ENCODE measurements at regions not wholly inside any gene's neighbourhood (a gene's known extent, or its start where the extent isn't known, plus 50 kb on each side); places are given as distances from the start of the nearest gene placed in this dataset.

DNA sequence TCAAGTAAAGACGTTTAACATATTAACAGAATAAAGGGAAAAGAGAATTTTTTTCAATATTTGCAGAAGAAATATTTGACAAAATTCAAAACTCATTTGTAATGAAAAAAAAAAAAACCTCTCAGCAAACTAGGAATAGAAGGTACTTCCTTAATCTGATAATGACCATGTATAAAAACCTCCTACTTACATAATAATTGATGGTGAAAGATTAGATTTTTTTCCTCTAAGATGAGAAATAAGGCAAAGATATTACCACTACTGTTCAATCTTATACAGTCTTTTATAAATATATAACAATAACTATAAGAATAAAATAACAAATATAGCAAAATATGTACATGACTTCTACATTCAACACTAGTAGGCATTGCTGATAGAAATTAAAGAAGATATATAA, 424.6 kb upstream of the KLF4 start:
- TF ChIP-seq, protein P1, sequence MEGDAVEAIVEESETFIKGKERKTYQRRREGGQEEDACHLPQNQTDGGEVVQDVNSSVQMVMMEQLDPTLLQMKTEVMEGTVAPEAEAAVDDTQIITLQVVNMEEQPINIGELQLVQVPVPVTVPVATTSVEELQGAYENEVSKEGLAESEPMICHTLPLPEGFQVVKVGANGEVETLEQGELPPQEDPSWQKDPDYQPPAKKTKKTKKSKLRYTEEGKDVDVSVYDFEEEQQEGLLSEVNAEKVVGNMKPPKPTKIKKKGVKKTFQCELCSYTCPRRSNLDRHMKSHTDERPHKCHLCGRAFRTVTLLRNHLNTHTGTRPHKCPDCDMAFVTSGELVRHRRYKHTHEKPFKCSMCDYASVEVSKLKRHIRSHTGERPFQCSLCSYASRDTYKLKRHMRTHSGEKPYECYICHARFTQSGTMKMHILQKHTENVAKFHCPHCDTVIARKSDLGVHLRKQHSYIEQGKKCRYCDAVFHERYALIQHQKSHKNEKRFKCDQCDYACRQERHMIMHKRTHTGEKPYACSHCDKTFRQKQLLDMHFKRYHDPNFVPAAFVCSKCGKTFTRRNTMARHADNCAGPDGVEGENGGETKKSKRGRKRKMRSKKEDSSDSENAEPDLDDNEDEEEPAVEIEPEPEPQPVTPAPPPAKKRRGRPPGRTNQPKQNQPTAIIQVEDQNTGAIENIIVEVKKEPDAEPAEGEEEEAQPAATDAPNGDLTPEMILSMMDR (conservative IDR thresholded peaks at IDR 0.05) = no peak

DNA sequence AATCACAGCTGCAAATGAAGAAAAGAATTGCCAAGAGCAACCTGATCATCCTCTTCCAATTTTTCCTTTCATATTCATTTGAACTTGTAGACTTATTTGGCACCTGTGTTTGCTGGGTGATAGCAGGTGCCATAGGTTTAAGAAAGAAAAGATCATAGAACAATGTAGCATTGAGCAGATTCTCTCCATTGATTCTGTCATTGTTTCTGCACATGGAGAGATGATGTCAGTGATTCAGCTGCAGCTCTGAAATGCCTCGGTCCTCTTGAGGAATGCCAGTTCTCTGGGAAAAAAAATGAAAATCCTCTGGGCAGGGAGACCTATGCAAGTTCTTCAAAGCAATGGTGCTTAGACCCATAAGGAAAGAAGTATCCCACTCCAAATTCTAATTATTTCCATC, 418.1 kb upstream of the KLF4 start:
- TF ChIP-seq, protein P1 (conservative IDR thresholded peaks at IDR 0.05) = no peak
- no peak overlapping the region for H3K27ac ChIP-seq

More for the DNA sequence above, 424.6 kb upstream of the KLF4 start:
- no peak overlapping the region for H3K27ac ChIP-seq

DNA sequence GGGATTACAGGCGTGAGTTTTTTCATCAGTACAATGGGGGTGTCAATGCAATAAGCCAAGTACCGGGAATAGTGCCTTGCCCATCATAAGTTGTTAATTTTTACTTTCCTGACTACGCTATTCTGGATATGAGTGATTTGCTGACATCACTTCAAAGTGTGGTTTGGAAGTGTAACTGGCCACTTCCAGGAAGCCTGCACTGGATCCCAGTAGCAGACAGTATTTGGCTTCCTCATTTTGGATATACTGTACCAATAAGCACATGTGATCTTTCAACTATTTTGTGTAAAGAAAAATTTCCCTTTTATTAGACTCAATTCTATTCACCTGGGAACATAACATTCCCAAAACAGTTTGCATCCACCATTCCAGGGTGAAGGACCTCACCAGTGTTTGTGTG, 417.7 kb upstream of the KLF4 start:
- no peak overlapping the region for H3K27ac ChIP-seq
- TF ChIP-seq, protein P1 (conservative IDR thresholded peaks at IDR 0.05) = no peak

DNA sequence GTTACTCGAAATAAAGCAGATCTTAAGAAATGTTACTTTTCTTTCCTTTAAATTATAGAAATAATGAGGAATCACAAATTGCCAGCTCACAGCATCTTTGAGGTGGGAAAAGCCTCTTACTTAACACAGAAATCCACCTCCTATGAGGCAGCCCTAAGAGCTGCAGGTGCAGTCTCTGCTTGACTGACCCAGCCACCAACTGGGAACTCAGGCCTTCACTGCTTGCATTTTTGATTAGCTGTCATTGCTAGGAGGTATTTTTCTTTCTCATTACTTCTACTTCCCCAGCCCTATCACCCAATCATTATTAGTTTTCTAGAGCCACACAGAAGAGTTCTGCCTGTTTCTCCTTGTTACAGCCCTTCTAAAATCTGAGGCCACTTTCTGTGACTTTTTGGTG, 416.5 kb upstream of the KLF4 start:
- H3K27ac ChIP-seq = no peak overlapping the region
- TF ChIP-seq, protein P1 (conservative IDR thresholded peaks at IDR 0.05) = no peak

DNA sequence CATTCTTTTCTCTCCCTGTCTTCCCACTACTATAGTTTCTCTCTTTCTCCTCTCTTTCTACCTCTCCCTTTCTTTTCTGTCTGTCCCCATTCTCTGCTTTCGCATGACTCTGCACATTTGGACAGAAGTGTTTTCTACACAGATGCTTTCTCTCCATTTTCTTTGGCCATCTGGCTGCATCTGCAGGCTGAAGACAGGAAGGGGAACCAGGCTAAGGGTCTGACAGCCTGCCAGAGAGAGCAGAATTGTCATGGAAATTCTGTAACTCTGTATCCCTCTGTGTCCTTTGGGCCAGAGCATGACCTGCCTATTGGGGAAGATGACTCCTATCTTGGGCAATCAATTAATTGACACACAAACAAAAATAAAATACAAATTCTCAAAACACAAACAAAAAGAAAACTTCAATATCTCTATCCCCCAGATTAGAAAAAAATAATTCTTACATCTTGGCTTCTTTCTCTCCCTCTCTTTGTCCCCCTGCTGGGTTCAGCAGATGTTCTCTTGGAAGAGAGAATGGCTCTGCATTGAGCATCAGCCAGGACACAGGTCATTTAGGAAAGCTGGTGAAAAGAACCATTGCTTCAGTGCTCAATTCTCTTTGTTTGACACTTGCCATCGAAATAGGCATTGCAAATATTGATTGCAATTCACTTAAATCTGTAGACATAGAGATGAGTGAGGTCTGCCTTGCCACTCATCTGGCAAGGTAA, 415.9 kb upstream of the KLF4 start:
- TF ChIP-seq, protein P1 (conservative IDR thresholded peaks at IDR 0.05) = no peak
- H3K27ac ChIP-seq = no peak overlapping the region

DNA sequence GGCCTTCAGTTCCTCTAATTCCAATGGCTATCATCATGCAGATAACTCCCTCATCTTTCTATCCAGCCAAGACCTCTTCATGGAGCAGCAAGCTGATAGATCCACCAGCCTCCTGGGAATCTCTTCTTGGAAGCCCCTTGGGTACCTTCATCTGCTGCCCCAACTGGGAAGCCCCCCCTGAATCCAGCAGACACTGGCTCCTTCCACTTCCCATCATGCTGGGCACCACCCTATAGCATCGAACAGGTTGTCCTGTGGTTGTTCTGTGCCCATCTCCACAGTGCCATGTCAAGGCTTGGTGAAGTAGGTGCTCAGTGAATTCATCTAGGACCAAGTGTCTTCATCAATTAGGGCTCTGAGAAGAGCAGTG, 410.4 kb upstream of the KLF4 start:
- no peak overlapping the region for H3K27ac ChIP-seq
- TF ChIP-seq, protein P1 (conservative IDR thresholded peaks at IDR 0.05) = no peak

DNA sequence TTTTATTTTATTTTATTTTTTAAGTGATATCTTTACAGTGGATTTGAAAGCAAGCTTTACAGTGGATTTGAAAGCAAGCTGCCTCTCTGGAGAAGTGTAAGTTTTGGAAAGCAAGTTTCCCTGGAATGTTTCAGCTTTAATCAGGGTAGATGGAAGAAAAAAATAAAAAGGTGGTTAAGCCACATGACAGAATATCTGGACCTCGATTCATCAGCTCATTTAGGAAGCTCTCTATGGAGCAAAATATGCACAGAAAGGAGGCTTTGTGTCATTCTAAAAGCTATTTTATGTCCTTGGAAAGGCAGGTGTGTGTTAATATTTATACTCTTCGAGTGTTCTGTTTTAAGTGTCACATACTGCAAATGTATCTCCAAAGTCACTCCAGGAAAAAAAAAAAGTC, 409.2 kb upstream of the KLF4 start:
- TF ChIP-seq, protein P1 (conservative IDR thresholded peaks at IDR 0.05) = no peak
- H3K27ac ChIP-seq = no peak overlapping the region
